A673 (cell line): ENCODE measurements at regions not wholly inside any gene's neighbourhood (a gene's known extent, or its start where the extent isn't known, plus 50 kb on each side); places are given as distances from the start of the nearest gene placed in this dataset.

ENCODE experiments used
- EZH2 ChIP-seq: fragments of 200-600 bp; sonication (generic); IDR thresholded peaks from 2 replicates; pipeline ENCODE4 v1.6.1; 2017; ENCODE audit warnings: borderline replicate concordance, low read depth, mild to moderate bottlenecking, mixed read lengths, antibody characterized with exemption, low read length; ENCODE audit not compliant: poor library complexity, severe bottlenecking
- TF ChIP-seq, protein P1 (sequence below): fragments of 300-800, 200-600 bp; sonication (generic); conservative IDR thresholded peaks from 2 replicates; pipeline ENCODE4 v1.5.1; 2017; ENCODE audit warnings: low read depth, mild to moderate bottlenecking, antibody characterized with exemption, low read length, moderate library complexity, mixed read lengths

GRCh38 chr7:84490661-84491060 is 296.1 kb upstream of the SEMA3A start:
- TF ChIP-seq, protein P1, sequence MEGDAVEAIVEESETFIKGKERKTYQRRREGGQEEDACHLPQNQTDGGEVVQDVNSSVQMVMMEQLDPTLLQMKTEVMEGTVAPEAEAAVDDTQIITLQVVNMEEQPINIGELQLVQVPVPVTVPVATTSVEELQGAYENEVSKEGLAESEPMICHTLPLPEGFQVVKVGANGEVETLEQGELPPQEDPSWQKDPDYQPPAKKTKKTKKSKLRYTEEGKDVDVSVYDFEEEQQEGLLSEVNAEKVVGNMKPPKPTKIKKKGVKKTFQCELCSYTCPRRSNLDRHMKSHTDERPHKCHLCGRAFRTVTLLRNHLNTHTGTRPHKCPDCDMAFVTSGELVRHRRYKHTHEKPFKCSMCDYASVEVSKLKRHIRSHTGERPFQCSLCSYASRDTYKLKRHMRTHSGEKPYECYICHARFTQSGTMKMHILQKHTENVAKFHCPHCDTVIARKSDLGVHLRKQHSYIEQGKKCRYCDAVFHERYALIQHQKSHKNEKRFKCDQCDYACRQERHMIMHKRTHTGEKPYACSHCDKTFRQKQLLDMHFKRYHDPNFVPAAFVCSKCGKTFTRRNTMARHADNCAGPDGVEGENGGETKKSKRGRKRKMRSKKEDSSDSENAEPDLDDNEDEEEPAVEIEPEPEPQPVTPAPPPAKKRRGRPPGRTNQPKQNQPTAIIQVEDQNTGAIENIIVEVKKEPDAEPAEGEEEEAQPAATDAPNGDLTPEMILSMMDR: 0 out of 2 replicates have a peak, but pooled peaks have one; percentile 18
- TF ChIP-seq EZH2: no peak
